ENCODE measurements at regions not wholly inside any gene's neighbourhood (a gene's known extent, or its start where the extent isn't known, plus 50 kb on each side); places are given as distances from the start of the nearest gene placed in this dataset.

GRCh38 chr6:1473166-1473565, 83.8 kb downstream of the FOXF2 start:
- POLR2A ChIA-PET, result no interaction called here
- no TSS peak for BruUV-seq (replicated peaks)

GRCh38 chr6:1473598-1473997, 84.2 kb downstream of the FOXF2 start:
- Histone ChIP-seq H3K9me3 (ENCODE audit: low read length) (no peaks in the 10 kb centered on the region), H3K4me2 (ENCODE audit: low read length) (no peak overlapping the region), H3K27ac (ENCODE audit: low read depth, low read length, poor library complexity, severe bottlenecking) (no peak overlapping the region), H4K20me1 (ENCODE audit: insufficient read depth, low read length) (no peaks in the 10 kb centered on the region), H3K79me2 (ENCODE audit: insufficient read depth, low read depth, low read length) (no peaks in the 10 kb centered on the region), H3K4me1 (ENCODE audit: insufficient read depth, low read length, poor library complexity, severe bottlenecking) (no peaks in the 10 kb centered on the region), H3K9me2 (ENCODE audit: insufficient read depth, low read length) (no peaks in the 10 kb centered on the region), H2AFZ (ENCODE audit: low read length) (no peak overlapping the region), H3K36me3 (ENCODE audit: insufficient read depth, low read length) (no peaks in the 10 kb centered on the region), H3K4me3 (ENCODE audit: low read depth, low read length, poor library complexity, severe bottlenecking) (no peak overlapping the region)
- ChIA-PET CTCF (ENCODE audit: unreplicated experiment) (no interaction called here), POLR2A (no interaction called here)
- DNase-seq (ENCODE audit: low spot score), result no peak
- TF ChIP-seq CTCF (conservative IDR thresholded peaks at IDR 0.05; ENCODE audit: low read length) (no peak), EZH2phosphoT487 (IDR thresholded peaks at IDR 0.05; ENCODE audit: borderline replicate concordance, low read depth, low read length) (no peak)
- no TSS peak for BruUV-seq (replicated peaks)
- intact Hi-C loops (cut with micrococcal nuclease; ENCODE audit: unreplicated experiment), result no loop called here

More at GRCh38 chr6:1473166-1473565, 83.8 kb downstream of the FOXF2 start:
- Histone ChIP-seq H3K9me2 (ENCODE audit: insufficient read depth, low read length) (no peaks in the 10 kb centered on the region), H2AFZ (ENCODE audit: low read length) (no peak overlapping the region), H3K4me1 (ENCODE audit: insufficient read depth, low read length, poor library complexity, severe bottlenecking) (no peaks in the 10 kb centered on the region), H3K79me2 (ENCODE audit: insufficient read depth, low read depth, low read length) (no peaks in the 10 kb centered on the region), H3K4me2 (ENCODE audit: low read length) (no peak overlapping the region), H3K27ac (ENCODE audit: low read depth, low read length, poor library complexity, severe bottlenecking) (no peak overlapping the region), H3K4me3 (ENCODE audit: low read depth, low read length, poor library complexity, severe bottlenecking) (no peak overlapping the region), H3K9me3 (ENCODE audit: low read length) (no peaks in the 10 kb centered on the region), H4K20me1 (ENCODE audit: insufficient read depth, low read length) (no peaks in the 10 kb centered on the region), H3K36me3 (ENCODE audit: insufficient read depth, low read length) (no peaks in the 10 kb centered on the region)
- CTCF ChIA-PET (ENCODE audit: unreplicated experiment), result no interaction called here
- TF ChIP-seq CTCF (conservative IDR thresholded peaks at IDR 0.05; ENCODE audit: low read length) (no peak), EZH2phosphoT487 (IDR thresholded peaks at IDR 0.05; ENCODE audit: borderline replicate concordance, low read depth, low read length) (no peak)
- intact Hi-C loops (cut with micrococcal nuclease; ENCODE audit: unreplicated experiment), result no loop called here
- no peak for DNase-seq (ENCODE audit: low spot score)

GRCh38 chr6:1474205-1474604, 84.8 kb downstream of the FOXF2 start:
- ChIA-PET CTCF (ENCODE audit: unreplicated experiment) (no interaction called here), POLR2A (no interaction called here)
- no peaks in the 10 kb centered on the region for H3K9me3 ChIP-seq (ENCODE audit: low read length)

More at GRCh38 chr6:1474205-1474604, 84.8 kb downstream of the FOXF2 start:
- Histone ChIP-seq H3K4me3 (ENCODE audit: low read depth, low read length, poor library complexity, severe bottlenecking) (no peak overlapping the region), H3K79me2 (ENCODE audit: insufficient read depth, low read depth, low read length) (no peaks in the 10 kb centered on the region), H3K4me1 (ENCODE audit: insufficient read depth, low read length, poor library complexity, severe bottlenecking) (no peaks in the 10 kb centered on the region), H4K20me1 (ENCODE audit: insufficient read depth, low read length) (no peaks in the 10 kb centered on the region), H3K9me2 (ENCODE audit: insufficient read depth, low read length) (no peaks in the 10 kb centered on the region), H2AFZ (ENCODE audit: low read length) (no peak overlapping the region), H3K27ac (ENCODE audit: low read depth, low read length, poor library complexity, severe bottlenecking) (no peak overlapping the region), H3K36me3 (ENCODE audit: insufficient read depth, low read length) (no peaks in the 10 kb centered on the region), H3K4me2 (ENCODE audit: low read length) (no peak overlapping the region)
- intact Hi-C loops (cut with micrococcal nuclease; ENCODE audit: unreplicated experiment), result no loop called here
- DNase-seq (ENCODE audit: low spot score), result no peak
- no TSS peak for BruUV-seq (replicated peaks)
- TF ChIP-seq EZH2phosphoT487 (IDR thresholded peaks at IDR 0.05; ENCODE audit: borderline replicate concordance, low read depth, low read length), result no peak
- no peak; the same call in 1 of the 2 replicates for TF ChIP-seq CTCF (conservative IDR thresholded peaks at IDR 0.05; ENCODE audit: low read length)
